GM06990 (cell line): ENCODE measurements at regions not wholly inside any gene's neighbourhood (a gene's known extent, or its start where the extent isn't known, plus 50 kb on each side); places are given as distances from the start of the nearest gene placed in this dataset.

Experiments used
- DNase-seq: peaks from one replicate; pipeline ENCODE4 v3.0.0-alpha.2; 2011; ENCODE audit not compliant: insufficient read length; ENCODE audit errors: extremely low read depth
- H3K27me3 ChIP-seq: replicated peaks from 2 replicates; pipeline ENCODE4 v1.6.0; 2011; ENCODE audit warnings: low read length; ENCODE audit not compliant: control insufficient read depth, insufficient read depth
- H3K36me3 ChIP-seq: 2 replicates; pipeline ENCODE4 v1.5.1; 2011; ENCODE audit warnings: low read length; ENCODE audit not compliant: control insufficient read depth, insufficient read depth
- H3K4me3 ChIP-seq: replicated peaks from 2 replicates; pipeline ENCODE4 v1.5.1; 2011; ENCODE audit warnings: low read depth, mild to moderate bottlenecking, control low read depth, low read length
- TF ChIP-seq, protein P1 (sequence below): IDR thresholded peaks from 2 replicates; pipeline ENCODE4 v1.5.1; 2011; ENCODE audit warnings: low read length, control low read depth, mild to moderate bottlenecking, inconsistent platforms; ENCODE audit not compliant: insufficient read depth, poor library complexity, severe bottlenecking

DNA sequence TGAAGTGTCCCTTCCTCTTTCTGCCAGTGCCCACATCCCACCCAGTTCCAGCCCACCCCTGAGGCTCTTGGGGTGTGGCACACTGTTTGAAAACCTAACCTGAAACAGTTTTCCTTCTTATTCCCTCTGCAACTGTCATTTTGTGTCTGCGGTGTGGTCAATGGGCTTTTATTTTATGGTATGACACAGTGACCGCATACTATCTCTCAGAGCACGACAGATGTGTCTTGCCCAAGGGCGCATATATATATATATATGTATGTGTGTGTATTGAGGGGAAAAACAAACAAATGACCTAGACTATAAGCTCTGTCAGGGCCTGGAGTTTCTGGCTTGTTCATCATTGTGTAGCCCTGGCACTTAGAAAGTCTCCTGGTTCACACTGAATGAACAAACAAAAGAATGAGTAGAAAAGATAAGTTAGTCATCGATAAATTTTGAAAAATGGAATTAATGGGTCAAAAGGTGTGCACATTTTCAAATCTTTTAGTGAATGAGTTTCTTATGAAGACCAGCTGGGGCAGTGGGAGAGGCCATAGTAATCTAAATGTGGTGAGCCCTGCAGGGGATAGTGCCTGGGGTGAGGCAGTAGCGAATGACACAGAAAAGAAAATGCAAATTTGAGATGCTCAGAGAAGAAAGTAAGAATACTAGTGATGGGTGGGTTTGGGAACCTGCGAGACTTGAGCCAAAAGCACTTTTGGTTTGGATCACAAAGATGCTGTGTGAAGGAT is 198.4 kb downstream of the SNX10 start:
- DNase-seq: no peak
- Histone ChIP-seq H3K4me3 (no peak overlapping the region), H3K36me3 (no peaks in the 10 kb centered on the region), H3K27me3 (no peaks in the 10 kb centered on the region; the same call in none of the 2 replicates)
- TF ChIP-seq, protein P1, sequence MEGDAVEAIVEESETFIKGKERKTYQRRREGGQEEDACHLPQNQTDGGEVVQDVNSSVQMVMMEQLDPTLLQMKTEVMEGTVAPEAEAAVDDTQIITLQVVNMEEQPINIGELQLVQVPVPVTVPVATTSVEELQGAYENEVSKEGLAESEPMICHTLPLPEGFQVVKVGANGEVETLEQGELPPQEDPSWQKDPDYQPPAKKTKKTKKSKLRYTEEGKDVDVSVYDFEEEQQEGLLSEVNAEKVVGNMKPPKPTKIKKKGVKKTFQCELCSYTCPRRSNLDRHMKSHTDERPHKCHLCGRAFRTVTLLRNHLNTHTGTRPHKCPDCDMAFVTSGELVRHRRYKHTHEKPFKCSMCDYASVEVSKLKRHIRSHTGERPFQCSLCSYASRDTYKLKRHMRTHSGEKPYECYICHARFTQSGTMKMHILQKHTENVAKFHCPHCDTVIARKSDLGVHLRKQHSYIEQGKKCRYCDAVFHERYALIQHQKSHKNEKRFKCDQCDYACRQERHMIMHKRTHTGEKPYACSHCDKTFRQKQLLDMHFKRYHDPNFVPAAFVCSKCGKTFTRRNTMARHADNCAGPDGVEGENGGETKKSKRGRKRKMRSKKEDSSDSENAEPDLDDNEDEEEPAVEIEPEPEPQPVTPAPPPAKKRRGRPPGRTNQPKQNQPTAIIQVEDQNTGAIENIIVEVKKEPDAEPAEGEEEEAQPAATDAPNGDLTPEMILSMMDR: no peak

DNA sequence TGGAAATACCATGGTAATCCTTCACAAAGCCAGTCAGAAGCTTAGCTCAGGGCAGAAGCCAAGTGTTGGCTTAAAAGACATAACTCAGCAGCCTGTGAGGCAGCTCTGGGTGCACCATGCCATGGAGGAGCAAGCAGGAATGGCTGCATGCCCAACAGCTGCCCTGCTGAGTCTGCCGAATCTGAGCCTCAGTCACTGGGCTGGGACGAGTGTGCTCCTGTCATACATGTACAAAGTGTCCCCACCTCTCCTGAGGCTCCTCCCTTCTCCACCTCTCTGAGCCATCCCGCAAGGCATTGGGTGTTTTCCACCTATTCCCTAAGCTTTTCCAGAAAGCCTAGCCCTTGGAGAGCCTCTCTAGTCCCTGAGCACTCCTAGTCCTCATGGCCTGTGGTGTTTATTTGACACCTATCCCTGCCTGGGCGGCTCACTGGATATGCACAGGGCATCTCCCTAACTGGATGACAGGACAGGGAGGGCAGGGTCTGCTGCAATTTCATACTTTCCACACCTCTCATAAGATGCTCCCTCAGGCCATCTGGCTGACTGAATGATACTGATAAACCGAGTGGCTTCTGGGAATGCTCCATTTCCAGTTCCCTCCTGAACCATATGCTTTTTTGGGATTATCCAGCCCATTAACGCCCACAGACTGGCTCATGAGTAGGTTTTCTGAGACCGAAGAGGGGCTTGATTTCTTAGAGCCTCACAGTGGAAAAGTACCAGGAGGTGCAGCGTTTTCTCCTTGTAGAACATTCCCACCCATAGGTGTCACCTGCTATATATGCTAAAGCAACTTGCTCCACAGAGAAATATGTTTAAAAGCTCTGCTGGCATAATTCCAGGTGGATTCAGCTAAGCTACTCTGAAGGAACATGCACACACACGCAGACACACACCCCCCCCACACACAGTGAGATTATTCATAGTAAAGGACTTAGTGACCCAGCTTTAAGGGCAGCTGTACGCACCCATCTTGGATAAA is 199.3 kb downstream of the SNX10 start:
- TF ChIP-seq, protein P1: no peak
- H3K36me3 ChIP-seq: no peaks in the 10 kb centered on the region
- no peak overlapping the region for H3K4me3 ChIP-seq
- no peaks in the 10 kb centered on the region; the same call in none of the 2 replicates for H3K27me3 ChIP-seq
- DNase-seq: no peak

DNA sequence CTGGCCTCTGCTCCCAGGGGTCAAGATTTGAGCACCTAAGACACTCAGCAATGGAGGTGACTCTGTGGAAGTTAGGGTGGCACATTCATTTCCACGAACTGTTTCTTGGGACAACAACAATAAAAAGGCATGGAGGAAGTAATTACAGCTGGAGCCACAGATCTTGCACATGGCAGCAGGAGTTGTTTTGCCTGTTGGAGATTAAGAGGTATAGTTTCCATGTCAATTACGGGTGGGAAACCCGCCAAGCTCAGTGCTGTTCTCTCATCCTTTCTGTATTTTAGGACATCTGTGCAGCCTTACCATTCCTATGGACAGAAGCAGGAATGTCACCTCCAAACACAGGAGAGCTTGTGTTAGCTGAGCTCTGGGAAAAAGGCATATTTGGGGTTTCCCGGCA is 201.2 kb downstream of the SNX10 start:
- H3K27me3 ChIP-seq: no peaks in the 10 kb centered on the region; the same call in none of the 2 replicates
- H3K4me3 ChIP-seq: no peak overlapping the region
- no peak for DNase-seq
- TF ChIP-seq, protein P1: no peak
- no peaks in the 10 kb centered on the region for H3K36me3 ChIP-seq

DNA sequence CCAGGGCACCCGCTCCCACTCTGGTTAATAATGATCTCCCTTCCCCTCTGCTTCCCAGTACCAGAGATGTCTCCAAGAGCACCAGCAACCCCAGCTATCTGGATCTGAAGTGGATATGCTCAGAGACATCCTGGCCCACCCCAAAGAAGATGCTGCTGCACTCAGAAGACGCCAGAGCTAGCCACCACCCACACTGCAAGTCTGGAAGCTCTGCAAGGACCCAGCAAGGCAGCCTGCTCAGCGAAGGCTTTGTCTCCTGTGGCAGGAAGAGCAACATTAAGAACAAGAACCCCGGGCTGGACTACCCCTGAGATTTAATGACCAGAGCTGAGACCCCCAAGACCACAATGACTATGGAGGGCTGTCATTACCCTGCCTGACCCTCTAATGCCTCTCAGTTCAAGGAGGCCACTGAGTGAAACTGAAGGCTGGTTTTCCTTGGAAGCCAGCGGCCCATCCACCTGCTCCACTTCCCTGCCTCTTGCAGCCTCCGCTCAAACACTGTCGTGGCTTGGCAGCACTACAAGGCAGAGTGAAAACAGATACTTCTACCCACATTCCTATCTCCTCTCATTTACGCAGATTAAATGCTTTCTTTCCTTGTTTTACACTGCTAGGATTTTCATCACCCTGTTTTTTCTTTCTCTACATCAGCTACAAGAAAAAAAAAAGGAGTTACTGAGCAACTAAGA is 202.2 kb downstream of the SNX10 start:
- DNase-seq: no peak
- TF ChIP-seq, protein P1: no peak
- no peaks in the 10 kb centered on the region; the same call in none of the 2 replicates for H3K27me3 ChIP-seq
- no peaks in the 10 kb centered on the region for H3K36me3 ChIP-seq
- H3K4me3 ChIP-seq: no peak overlapping the region

DNA sequence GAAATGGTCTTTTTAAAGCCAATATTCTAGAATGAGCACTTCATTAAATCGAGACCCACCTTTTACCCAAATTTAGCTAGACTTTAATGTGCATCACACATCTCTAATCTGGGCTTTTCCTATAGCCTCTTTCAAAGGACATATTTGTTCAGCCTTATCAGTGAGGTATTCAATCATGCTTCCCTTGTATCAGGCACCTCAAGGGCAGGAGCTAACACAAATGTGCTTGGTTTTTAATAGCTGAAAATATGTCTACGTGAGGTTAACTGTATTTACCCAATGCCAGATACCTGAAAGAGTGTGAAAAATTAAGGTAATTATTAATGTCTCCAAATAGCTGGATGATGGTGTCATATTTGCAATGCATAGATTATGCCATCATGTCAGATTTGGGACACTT is 203.9 kb downstream of the SNX10 start:
- Histone ChIP-seq H3K36me3 (no peaks in the 10 kb centered on the region), H3K4me3 (no peak overlapping the region), H3K27me3 (no peaks in the 10 kb centered on the region; the same call in none of the 2 replicates)
- TF ChIP-seq, protein P1: no peak
- DNase-seq: no peak
